ENCODE measurements at regions not wholly inside any gene's neighbourhood (a gene's known extent, or its start where the extent isn't known, plus 50 kb on each side); places are given as distances from the start of the nearest gene placed in this dataset.

DNA sequence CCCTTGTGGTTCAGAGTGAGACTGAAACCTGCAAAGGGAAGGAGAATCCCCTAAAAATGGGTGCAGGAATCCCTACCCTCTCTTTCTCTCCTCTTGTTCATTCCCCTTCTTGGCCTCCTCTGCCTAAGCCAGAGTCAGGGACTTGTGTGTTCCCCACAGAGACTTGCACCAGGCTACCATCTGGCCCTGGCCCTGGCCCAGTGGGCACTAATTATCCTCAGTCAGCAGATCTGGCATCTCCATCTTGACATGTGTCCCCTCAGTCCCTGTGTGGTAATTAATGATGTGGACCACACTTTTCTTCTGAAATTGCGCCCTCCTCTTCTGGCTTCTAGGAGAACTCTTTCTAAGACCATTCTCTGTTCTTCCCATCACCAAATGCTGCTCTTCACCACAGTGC is 354.4 kb downstream of the SETD4 start:
- TF ChIP-seq, protein P1, sequence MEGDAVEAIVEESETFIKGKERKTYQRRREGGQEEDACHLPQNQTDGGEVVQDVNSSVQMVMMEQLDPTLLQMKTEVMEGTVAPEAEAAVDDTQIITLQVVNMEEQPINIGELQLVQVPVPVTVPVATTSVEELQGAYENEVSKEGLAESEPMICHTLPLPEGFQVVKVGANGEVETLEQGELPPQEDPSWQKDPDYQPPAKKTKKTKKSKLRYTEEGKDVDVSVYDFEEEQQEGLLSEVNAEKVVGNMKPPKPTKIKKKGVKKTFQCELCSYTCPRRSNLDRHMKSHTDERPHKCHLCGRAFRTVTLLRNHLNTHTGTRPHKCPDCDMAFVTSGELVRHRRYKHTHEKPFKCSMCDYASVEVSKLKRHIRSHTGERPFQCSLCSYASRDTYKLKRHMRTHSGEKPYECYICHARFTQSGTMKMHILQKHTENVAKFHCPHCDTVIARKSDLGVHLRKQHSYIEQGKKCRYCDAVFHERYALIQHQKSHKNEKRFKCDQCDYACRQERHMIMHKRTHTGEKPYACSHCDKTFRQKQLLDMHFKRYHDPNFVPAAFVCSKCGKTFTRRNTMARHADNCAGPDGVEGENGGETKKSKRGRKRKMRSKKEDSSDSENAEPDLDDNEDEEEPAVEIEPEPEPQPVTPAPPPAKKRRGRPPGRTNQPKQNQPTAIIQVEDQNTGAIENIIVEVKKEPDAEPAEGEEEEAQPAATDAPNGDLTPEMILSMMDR (IDR thresholded peaks at IDR 0.05; ENCODE audit: insufficient read depth, low read length) = no peak
- TF ChIP-seq, protein P2, sequence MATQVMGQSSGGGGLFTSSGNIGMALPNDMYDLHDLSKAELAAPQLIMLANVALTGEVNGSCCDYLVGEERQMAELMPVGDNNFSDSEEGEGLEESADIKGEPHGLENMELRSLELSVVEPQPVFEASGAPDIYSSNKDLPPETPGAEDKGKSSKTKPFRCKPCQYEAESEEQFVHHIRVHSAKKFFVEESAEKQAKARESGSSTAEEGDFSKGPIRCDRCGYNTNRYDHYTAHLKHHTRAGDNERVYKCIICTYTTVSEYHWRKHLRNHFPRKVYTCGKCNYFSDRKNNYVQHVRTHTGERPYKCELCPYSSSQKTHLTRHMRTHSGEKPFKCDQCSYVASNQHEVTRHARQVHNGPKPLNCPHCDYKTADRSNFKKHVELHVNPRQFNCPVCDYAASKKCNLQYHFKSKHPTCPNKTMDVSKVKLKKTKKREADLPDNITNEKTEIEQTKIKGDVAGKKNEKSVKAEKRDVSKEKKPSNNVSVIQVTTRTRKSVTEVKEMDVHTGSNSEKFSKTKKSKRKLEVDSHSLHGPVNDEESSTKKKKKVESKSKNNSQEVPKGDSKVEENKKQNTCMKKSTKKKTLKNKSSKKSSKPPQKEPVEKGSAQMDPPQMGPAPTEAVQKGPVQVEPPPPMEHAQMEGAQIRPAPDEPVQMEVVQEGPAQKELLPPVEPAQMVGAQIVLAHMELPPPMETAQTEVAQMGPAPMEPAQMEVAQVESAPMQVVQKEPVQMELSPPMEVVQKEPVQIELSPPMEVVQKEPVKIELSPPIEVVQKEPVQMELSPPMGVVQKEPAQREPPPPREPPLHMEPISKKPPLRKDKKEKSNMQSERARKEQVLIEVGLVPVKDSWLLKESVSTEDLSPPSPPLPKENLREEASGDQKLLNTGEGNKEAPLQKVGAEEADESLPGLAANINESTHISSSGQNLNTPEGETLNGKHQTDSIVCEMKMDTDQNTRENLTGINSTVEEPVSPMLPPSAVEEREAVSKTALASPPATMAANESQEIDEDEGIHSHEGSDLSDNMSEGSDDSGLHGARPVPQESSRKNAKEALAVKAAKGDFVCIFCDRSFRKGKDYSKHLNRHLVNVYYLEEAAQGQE (IDR thresholded peaks at IDR 0.05; ENCODE audit: insufficient replicate concordance, low read depth) = no peak
- TF ChIP-seq POLR2AphosphoS5 (IDR thresholded peaks at IDR 0.05; ENCODE audit: low read depth) (no peak), GABPA (IDR thresholded peaks at IDR 0.05; ENCODE audit: low read depth) (no peak), SPI1 (IDR thresholded peaks at IDR 0.05; ENCODE audit: borderline replicate concordance, low read depth) (no peak)

Data from HL-60 (cell line).